22Rv1 (cell line): ENCODE measurements at regions not wholly inside any gene's neighbourhood (a gene's known extent, or its start where the extent isn't known, plus 50 kb on each side); places are given as distances from the start of the nearest gene placed in this dataset.

Source experiments
- ZFX ChIP-seq: fragments of 450-650 bp; IDR thresholded peaks from 2 replicates; pipeline ENCODE4 v1.6.1; 2017; ENCODE audit warnings: antibody characterized with exemption, borderline replicate concordance
- TF ChIP-seq, protein P1 (sequence below): fragments of 450-650 bp; IDR thresholded peaks from 2 replicates; pipeline ENCODE4 v1.5.1; 2017; ENCODE audit warnings: mild to moderate bottlenecking

DNA sequence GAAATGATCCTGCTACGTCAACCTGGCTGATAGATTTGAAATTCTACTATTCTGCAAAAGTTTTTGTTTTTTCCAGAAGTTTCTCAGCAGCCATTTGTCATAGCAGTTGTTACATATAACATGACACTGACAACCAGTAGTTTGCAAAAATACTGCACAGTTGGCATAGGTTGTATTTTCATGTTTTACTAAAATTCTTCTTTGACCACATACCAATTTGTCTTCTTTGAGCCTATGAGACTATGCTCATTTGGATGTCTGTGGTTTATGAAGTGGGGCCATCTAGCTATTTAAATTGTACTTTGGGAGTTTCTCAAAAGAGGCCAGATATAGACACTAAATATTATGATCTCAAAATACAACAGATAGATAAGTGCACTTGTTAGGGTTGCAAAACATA, 104.9 kb upstream of the PREP start:
- TF ChIP-seq, protein P1, sequence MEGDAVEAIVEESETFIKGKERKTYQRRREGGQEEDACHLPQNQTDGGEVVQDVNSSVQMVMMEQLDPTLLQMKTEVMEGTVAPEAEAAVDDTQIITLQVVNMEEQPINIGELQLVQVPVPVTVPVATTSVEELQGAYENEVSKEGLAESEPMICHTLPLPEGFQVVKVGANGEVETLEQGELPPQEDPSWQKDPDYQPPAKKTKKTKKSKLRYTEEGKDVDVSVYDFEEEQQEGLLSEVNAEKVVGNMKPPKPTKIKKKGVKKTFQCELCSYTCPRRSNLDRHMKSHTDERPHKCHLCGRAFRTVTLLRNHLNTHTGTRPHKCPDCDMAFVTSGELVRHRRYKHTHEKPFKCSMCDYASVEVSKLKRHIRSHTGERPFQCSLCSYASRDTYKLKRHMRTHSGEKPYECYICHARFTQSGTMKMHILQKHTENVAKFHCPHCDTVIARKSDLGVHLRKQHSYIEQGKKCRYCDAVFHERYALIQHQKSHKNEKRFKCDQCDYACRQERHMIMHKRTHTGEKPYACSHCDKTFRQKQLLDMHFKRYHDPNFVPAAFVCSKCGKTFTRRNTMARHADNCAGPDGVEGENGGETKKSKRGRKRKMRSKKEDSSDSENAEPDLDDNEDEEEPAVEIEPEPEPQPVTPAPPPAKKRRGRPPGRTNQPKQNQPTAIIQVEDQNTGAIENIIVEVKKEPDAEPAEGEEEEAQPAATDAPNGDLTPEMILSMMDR, result no peak
- TF ChIP-seq ZFX, result no peak
